HEK293 (cell line): ENCODE measurements at regions not wholly inside any gene's neighbourhood (a gene's known extent, or its start where the extent isn't known, plus 50 kb on each side); places are given as distances from the start of the nearest gene placed in this dataset.

Experiments
- CTCF ChIP-seq: fragments of 450-650 bp; formaldehyde crosslinking; IDR thresholded peaks from 2 replicates; pipeline ENCODE4 v1.5.1; 2016; ENCODE audit warnings: missing biosample characterization, missing genetic modification characterization
- PRDM10 ChIP-seq: fragments of 450-650 bp; formaldehyde crosslinking; IDR thresholded peaks from 2 replicates; pipeline ENCODE4 v1.5.1; 2016; ENCODE audit warnings: missing biosample characterization, missing genetic modification characterization
- ZNF148 ChIP-seq: fragments of 450-650 bp; formaldehyde crosslinking; IDR thresholded peaks from 2 replicates; pipeline ENCODE4 v1.5.0; 2017; ENCODE audit warnings: missing biosample characterization, missing genetic modification characterization, borderline replicate concordance
- ZNF280D ChIP-seq: fragments of 450-650 bp; formaldehyde crosslinking; IDR thresholded peaks from 2 replicates; pipeline ENCODE4 v1.5.1; 2016; ENCODE audit warnings: missing biosample characterization, missing genetic modification characterization

GRCh38 chr4:138616775-138617174 is 374.6 kb upstream of the SLC7A11 start:
- TF ChIP-seq CTCF (tag by site-specific recombination) (no peak), PRDM10 (no peak), ZNF280D (tag by site-specific recombination) (no peak), ZNF148 (tag by site-specific recombination) (no peak)
